Vagina (tissue), 2 donors: ENCODE measurements at regions not wholly inside any gene's neighbourhood (a gene's known extent, or its start where the extent isn't known, plus 50 kb on each side); places are given as distances from the start of the nearest gene placed in this dataset.

Source experiments
- DNase-seq, 2 donors: peaks; one replicate each; pipeline ENCODE4 v3.0.0-alpha.2; 2017; ENCODE audit errors: extremely low spot score in 2 of 2
- H3K27ac ChIP-seq: fragments of 200-600 bp; sonication (generic); one replicate; pipeline ENCODE4 v1.5.1; 2019
- H3K27me3 ChIP-seq: fragments of 200-600 bp; sonication (generic); one replicate; pipeline ENCODE4 v1.5.1; 2019
- H3K36me3 ChIP-seq, 2 donors: fragments of 200-600 bp; sonication (generic); one replicate each; pipeline ENCODE4 v1.5.1; 2017 to 2019
- H3K4me1 ChIP-seq: fragments of 200-600 bp; sonication (generic); one replicate; pipeline ENCODE4 v1.5.1; 2019
- H3K4me3 ChIP-seq, 2 donors: fragments of 200-600 bp; sonication (generic); 1 replicate in 1 of 2; 2 replicates in 1 of 2; pipeline ENCODE4 v1.5.1; 2016 to 2019
- H3K9me3 ChIP-seq: fragments of 200-600 bp; sonication (generic); one replicate; pipeline ENCODE4 v1.5.1; 2019
- POLR2A ChIP-seq, 2 donors: fragments of 450-650 bp; IDR thresholded peaks; one replicate each; pipeline ENCODE4 v1.6.1; 2017; ENCODE audit warnings: antibody characterized with exemption in 2 of 2, mild to moderate bottlenecking in 2 of 2, moderate library complexity in 2 of 2
- POLR2AphosphoS5 ChIP-seq, 2 donors: sonication (generic); formaldehyde crosslinking; IDR thresholded peaks; one replicate each; pipeline ENCODE4 v1.9.0; 2017; ENCODE audit warnings: antibody characterized with exemption in 2 of 2, mild to moderate bottlenecking in 2 of 2, low read depth in 1 of 2; ENCODE audit not compliant: insufficient read depth in 1 of 2
- intact Hi-C: fragments of 100-400 bp; cut with DNase I; formaldehyde crosslinking; loops from one replicate; pipeline ENCODE4 v1.15.1; 2023
- TF ChIP-seq, protein P1 (sequence below), 3 experiments: fragments of 450-650 bp in 2 of 3; fragments of 200-600 bp in 1 of 3; sonication (generic) in 1 of 3; IDR thresholded peaks; one replicate each; pipeline ENCODE4 v1.5.1; 2017 to 2019; ENCODE audit warnings: antibody characterized with exemption in 3 of 3, mild to moderate bottlenecking in 2 of 3, moderate library complexity in 2 of 3

DNA sequence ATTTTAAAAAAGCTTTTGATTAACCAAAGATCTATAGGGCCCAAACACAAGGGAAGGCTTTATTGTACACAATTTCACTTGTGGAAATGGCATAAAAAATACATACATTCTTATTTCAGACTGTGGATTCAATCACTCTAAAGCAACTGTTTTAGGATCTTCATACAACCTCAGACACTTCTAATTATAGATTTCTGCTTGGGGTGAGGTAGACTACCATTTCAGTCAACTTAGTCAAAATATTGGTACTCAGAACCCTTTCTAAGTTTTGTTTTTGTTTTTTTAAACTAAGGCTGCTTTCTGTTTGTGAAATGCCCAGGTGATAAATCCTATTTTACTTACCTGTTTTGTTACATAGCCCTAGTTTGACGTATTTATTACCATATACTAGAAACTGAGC, 284.5 kb upstream of the RASA1 start:
- intact Hi-C loops = no loop called here
- no peaks in the 10 kb centered on the region for H3K27me3 ChIP-seq
- no peaks in the 10 kb centered on the region for H3K9me3 ChIP-seq
- no peaks in the 10 kb centered on the region for H3K36me3 ChIP-seq
- H3K4me1 ChIP-seq = no peaks in the 10 kb centered on the region
- TF ChIP-seq POLR2AphosphoS5 (IDR thresholded peaks at IDR 0.05; ENCODE audit: insufficient read depth in 1 of 2, low read depth in 1 of 2) (no peak), POLR2A (IDR thresholded peaks at IDR 0.05) (no peak)
- TF ChIP-seq, protein P1, sequence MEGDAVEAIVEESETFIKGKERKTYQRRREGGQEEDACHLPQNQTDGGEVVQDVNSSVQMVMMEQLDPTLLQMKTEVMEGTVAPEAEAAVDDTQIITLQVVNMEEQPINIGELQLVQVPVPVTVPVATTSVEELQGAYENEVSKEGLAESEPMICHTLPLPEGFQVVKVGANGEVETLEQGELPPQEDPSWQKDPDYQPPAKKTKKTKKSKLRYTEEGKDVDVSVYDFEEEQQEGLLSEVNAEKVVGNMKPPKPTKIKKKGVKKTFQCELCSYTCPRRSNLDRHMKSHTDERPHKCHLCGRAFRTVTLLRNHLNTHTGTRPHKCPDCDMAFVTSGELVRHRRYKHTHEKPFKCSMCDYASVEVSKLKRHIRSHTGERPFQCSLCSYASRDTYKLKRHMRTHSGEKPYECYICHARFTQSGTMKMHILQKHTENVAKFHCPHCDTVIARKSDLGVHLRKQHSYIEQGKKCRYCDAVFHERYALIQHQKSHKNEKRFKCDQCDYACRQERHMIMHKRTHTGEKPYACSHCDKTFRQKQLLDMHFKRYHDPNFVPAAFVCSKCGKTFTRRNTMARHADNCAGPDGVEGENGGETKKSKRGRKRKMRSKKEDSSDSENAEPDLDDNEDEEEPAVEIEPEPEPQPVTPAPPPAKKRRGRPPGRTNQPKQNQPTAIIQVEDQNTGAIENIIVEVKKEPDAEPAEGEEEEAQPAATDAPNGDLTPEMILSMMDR (IDR thresholded peaks at IDR 0.05) = no peak
- no peak overlapping the region for H3K4me3 ChIP-seq
- no peak overlapping the region for H3K27ac ChIP-seq
- no peak for DNase-seq

DNA sequence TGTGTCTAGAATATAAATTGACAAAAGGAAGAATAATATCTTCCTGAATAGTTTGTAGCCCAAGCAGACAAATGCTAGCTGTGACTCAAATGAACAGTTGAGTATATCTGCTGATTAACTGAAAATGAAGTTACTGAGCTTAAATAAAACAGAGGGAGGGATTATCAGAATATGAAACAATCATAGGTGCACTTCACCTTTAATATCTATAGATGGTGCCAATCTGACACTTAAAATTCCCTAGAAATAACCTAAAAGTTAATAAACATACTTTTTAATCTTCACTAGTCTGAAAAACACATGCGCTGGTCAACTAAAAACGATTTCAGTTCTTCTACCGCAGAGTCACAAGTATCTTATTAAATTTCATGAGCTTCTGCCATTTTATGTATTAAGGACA, 280.8 kb upstream of the RASA1 start:
- intact Hi-C loops = no loop called here
- TF ChIP-seq, protein P1 (IDR thresholded peaks at IDR 0.05) = no peak
- TF ChIP-seq POLR2A (IDR thresholded peaks at IDR 0.05) = no peak
- no peak for TF ChIP-seq POLR2AphosphoS5 (IDR thresholded peaks at IDR 0.05; ENCODE audit: insufficient read depth in 1 of 2, low read depth in 1 of 2)

DNA sequence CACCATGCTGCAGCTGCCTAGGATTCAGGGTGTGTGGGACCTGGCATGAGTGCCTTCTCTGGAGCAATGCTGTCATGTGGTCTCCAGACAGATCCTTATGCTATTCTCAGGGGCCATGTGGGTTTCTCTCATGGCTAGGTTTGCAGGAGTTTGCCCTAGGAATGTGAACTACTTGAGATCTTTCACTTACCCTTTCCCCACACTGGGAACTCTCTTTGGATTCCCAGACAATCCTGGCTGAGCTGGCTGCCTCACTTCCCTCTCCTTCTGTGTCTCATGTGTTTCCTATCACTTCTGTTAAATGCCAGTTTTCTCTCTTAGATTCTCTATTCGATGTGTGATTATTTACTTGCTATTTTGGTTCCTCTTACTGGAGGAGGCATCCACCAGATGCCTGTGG, 270.2 kb upstream of the RASA1 start:
- intact Hi-C loops = no loop called here
- DNase-seq = no peak
- no peak for TF ChIP-seq POLR2A (IDR thresholded peaks at IDR 0.05)
- TF ChIP-seq, protein P1 (IDR thresholded peaks at IDR 0.05) = no peak
- no peak for TF ChIP-seq POLR2AphosphoS5 (IDR thresholded peaks at IDR 0.05; ENCODE audit: insufficient read depth in 1 of 2, low read depth in 1 of 2)
- Histone ChIP-seq H3K36me3 (no peaks in the 10 kb centered on the region), H3K9me3 (no peaks in the 10 kb centered on the region), H3K4me3 (no peak overlapping the region), H3K27ac (no peak overlapping the region), H3K4me1 (no peaks in the 10 kb centered on the region), H3K27me3 (no peaks in the 10 kb centered on the region)

More for the DNA sequence above, 280.8 kb upstream of the RASA1 start:
- H3K4me1 ChIP-seq = no peaks in the 10 kb centered on the region
- H3K4me3 ChIP-seq = no peak overlapping the region
- H3K27ac ChIP-seq = no peak overlapping the region
- no peaks in the 10 kb centered on the region for H3K9me3 ChIP-seq
- H3K36me3 ChIP-seq = no peaks in the 10 kb centered on the region
- DNase-seq = no peak
- no peaks in the 10 kb centered on the region for H3K27me3 ChIP-seq

DNA sequence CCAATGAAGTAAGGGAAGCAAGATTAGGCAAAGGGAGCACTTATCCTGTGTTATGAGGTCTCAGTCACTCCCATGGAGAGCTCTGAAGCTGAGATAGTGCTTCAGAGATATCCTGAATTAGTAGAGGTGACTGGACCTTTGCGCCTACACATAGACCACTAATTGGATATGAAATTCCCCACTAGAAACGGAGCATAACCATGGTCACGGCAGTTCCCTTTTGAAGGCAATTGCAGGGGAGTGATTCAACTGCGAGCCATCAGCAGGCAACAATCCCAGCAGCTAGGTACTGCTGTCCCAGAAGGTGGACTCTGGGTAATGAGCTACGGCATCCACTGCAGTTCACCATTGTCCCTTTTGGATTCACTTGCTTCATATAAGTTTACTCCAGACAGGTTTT, 267.7 kb upstream of the RASA1 start:
- no peak for DNase-seq
- intact Hi-C loops = no loop called here
- H3K9me3 ChIP-seq = no peaks in the 10 kb centered on the region
- no peaks in the 10 kb centered on the region for H3K4me1 ChIP-seq
- no peak overlapping the region for H3K27ac ChIP-seq
- TF ChIP-seq POLR2A (IDR thresholded peaks at IDR 0.05) = no peak
- TF ChIP-seq, protein P1 (IDR thresholded peaks at IDR 0.05) = no peak
- no peak for TF ChIP-seq POLR2AphosphoS5 (IDR thresholded peaks at IDR 0.05; ENCODE audit: insufficient read depth in 1 of 2, low read depth in 1 of 2)
- no peaks in the 10 kb centered on the region for H3K27me3 ChIP-seq
- H3K36me3 ChIP-seq = no peaks in the 10 kb centered on the region
- no peak overlapping the region for H3K4me3 ChIP-seq

DNA sequence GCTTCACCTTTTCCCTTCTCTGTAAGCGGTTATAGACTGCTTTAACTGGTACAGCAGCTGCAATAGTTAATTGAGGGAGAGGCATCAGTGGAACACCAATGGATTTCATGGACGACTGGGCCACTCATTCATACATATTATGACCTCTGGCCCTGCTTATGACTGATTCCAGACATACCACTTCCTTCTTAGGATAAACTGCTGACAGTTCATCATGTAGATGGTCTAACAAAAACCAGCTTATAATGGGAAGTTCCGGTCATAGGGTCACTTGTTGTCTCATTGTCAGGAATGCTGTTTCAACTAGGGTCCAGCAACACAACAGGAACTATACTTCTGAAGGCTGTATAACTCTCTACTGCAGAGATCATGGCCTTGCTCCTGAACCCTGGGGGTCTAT, 265.2 kb upstream of the RASA1 start:
- H3K27me3 ChIP-seq = no peaks in the 10 kb centered on the region
- intact Hi-C loops = no loop called here
- no peak overlapping the region for H3K27ac ChIP-seq
- no peaks in the 10 kb centered on the region for H3K36me3 ChIP-seq
- no peak for DNase-seq
- TF ChIP-seq, protein P1 (IDR thresholded peaks at IDR 0.05) = no peak
- TF ChIP-seq POLR2A (IDR thresholded peaks at IDR 0.05) = no peak
- no peak for TF ChIP-seq POLR2AphosphoS5 (IDR thresholded peaks at IDR 0.05; ENCODE audit: insufficient read depth in 1 of 2, low read depth in 1 of 2)
- H3K4me3 ChIP-seq = no peak overlapping the region
- H3K4me1 ChIP-seq = no peaks in the 10 kb centered on the region
- no peaks in the 10 kb centered on the region for H3K9me3 ChIP-seq
